HG02970 (cell line): ENCODE measurements at regions not wholly inside any gene's neighbourhood (a gene's known extent, or its start where the extent isn't known, plus 50 kb on each side); places are given as distances from the start of the nearest gene placed in this dataset.

Experiments
- ATAC-seq: cut with Tn5 transposase; IDR thresholded peaks from one replicate; pipeline ENCODE4 v1.9.1; 2021; ENCODE audit warnings: mild to moderate bottlenecking, moderate library complexity, moderate number of reproducible peaks; ENCODE audit not compliant: unreplicated experiment, low FRiP score

GRCh38 chr6:19478273-19478672, 358.9 kb upstream of the ID4 start:
- ATAC-seq: no peak

- ATAC-seq: no peak
Observed at GRCh38 chr6:19478992-19479391, 358.2 kb upstream of the ID4 start.

GRCh38 chr6:19479551-19479950, 357.6 kb upstream of the ID4 start:
- no peak for ATAC-seq

- no peak for ATAC-seq
Observed at GRCh38 chr6:19492636-19493405, 344.3 kb upstream of the ID4 start.

GRCh38 chr6:19501737-19502245, 335.4 kb upstream of the ID4 start:
- no peak for ATAC-seq

GRCh38 chr6:19502301-19502700, 334.9 kb upstream of the ID4 start:
- ATAC-seq: no peak

GRCh38 chr6:19515939-19516338, 321.2 kb upstream of the ID4 start:
- ATAC-seq: no peak

- ATAC-seq: no peak
Observed at GRCh38 chr6:19519941-19520340, 317.2 kb upstream of the ID4 start.

- ATAC-seq: no peak
Observed at GRCh38 chr6:19524366-19525186, 312.6 kb upstream of the ID4 start.

GRCh38 chr6:19525673-19526072, 311.5 kb upstream of the ID4 start:
- no peak for ATAC-seq

GRCh38 chr6:19530188-19530587, 307.0 kb upstream of the ID4 start:
- ATAC-seq: no peak

- ATAC-seq: no peak
Observed at GRCh38 chr6:19535351-19535750, 301.8 kb upstream of the ID4 start.

GRCh38 chr6:19536838-19537237, 300.3 kb upstream of the ID4 start:
- ATAC-seq: no peak

- no peak for ATAC-seq
Observed at GRCh38 chr6:19538096-19538495, 299.1 kb upstream of the ID4 start.

GRCh38 chr6:19547507-19547906, 289.7 kb upstream of the ID4 start:
- no peak for ATAC-seq

GRCh38 chr6:19549109-19549508, 288.1 kb upstream of the ID4 start:
- no peak for ATAC-seq

GRCh38 chr6:19550380-19550779, 286.8 kb upstream of the ID4 start:
- no peak for ATAC-seq

GRCh38 chr6:19551611-19552010, 285.6 kb upstream of the ID4 start:
- no peak for ATAC-seq

GRCh38 chr6:19552076-19552475, 285.1 kb upstream of the ID4 start:
- no peak for ATAC-seq

GRCh38 chr6:19552588-19552987, 284.6 kb upstream of the ID4 start:
- ATAC-seq: no peak

GRCh38 chr6:19554356-19555225, 282.6 kb upstream of the ID4 start:
- ATAC-seq: no peak
